ENCODE measurements at regions not wholly inside any gene's neighbourhood (a gene's known extent, or its start where the extent isn't known, plus 50 kb on each side); places are given as distances from the start of the nearest gene placed in this dataset.

DNA sequence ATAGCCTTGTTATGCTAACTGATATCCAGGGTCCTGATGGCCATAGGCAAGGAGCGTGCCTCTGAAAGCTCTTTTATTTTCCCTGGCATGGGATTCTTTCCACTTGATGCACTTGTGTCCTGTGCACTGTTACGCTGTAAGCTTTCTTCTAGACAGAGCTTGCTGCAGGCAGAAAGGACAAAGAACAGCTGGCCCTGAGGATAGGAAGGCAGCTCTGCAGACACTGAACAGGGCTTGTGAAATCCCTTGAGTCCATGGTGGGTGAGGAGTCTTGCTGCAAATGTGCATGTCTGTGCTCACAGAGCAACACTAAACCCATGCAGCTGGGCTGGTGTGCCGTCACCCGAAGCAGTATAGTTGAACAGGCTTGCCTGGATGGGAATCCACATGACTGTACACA, 126.6 kb downstream of the AKAP11 start:
- H3K4me1 ChIP-seq (replicated peaks in 1 of 2; ENCODE audit: control insufficient read depth in 2 of 2, insufficient read depth in 2 of 2, low read length in 2 of 2): no peaks in the 10 kb centered on the region; a peak in 1 of 5 replicates
- H3K9me3 ChIP-seq (replicated peaks; ENCODE audit: control insufficient read depth, insufficient read depth, low read depth, low read length): no peaks in the 10 kb centered on the region
- TF ChIP-seq TGIF2 (CRISPR knock-in tag; IDR thresholded peaks at IDR 0.05) (no peak), PHB (CRISPR knock-in tag; IDR thresholded peaks at IDR 0.05) (no peak), ZFP1 (CRISPR knock-in tag; IDR thresholded peaks at IDR 0.05) (no peak), ZNF57 (CRISPR knock-in tag; IDR thresholded peaks at IDR 0.05) (no peak), XRCC5 (IDR thresholded peaks at IDR 0.05; ENCODE audit: low read depth, low read length) (no peak), ZNF24 (IDR thresholded peaks at IDR 0.05) (no peak), HIVEP1 (CRISPR knock-in tag; IDR thresholded peaks at IDR 0.05) (no peak), NUFIP1 (IDR thresholded peaks at IDR 0.05; ENCODE audit: partially characterized antibody) (no peak), MTF1 (CRISPR knock-in tag; IDR thresholded peaks at IDR 0.05; ENCODE audit: borderline replicate concordance) (no peak), POLR2AphosphoS2 (IDR thresholded peaks at IDR 0.05; ENCODE audit: low read length) (no peak), ATF1 (CRISPR knock-in tag; IDR thresholded peaks at IDR 0.05) (no peak), ATF1 (tag; IDR thresholded peaks at IDR 0.05) (no peak)
- TF ChIP-seq, protein P1, sequence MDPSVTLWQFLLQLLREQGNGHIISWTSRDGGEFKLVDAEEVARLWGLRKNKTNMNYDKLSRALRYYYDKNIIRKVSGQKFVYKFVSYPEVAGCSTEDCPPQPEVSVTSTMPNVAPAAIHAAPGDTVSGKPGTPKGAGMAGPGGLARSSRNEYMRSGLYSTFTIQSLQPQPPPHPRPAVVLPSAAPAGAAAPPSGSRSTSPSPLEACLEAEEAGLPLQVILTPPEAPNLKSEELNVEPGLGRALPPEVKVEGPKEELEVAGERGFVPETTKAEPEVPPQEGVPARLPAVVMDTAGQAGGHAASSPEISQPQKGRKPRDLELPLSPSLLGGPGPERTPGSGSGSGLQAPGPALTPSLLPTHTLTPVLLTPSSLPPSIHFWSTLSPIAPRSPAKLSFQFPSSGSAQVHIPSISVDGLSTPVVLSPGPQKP (CRISPR knock-in tag; IDR thresholded peaks at IDR 0.05): no peak
- peaks cover 0 to 10% of the 10 kb centered on the region in 2 experiments; a peak in 1 of 5 replicates for H3K27me3 ChIP-seq (ENCODE audit: control insufficient read depth in 2 of 2, insufficient read depth in 2 of 2, low read length in 2 of 2)
- no peak overlapping the region for H2AFZ ChIP-seq (ENCODE audit: low read depth, low read length)
- H3K4me2 ChIP-seq (ENCODE audit: insufficient read depth, low read length): no peak overlapping the region
- no peak overlapping the region for H3K27ac ChIP-seq (ENCODE audit: extremely low read depth, low read depth, low read length)
- no peak for FAIRE-seq
- in situ Hi-C loops (cut with MboI) (no loop called here), intact Hi-C loops (cut with micrococcal nuclease) (no loop called here)
- no peak overlapping the region for H3K9ac ChIP-seq (ENCODE audit: insufficient read depth in 1 of 2, low read depth in 2 of 2, low read length in 2 of 2)
- H3K4me3 ChIP-seq: no peak overlapping the region
- no peaks in the 10 kb centered on the region for H3K36me3 ChIP-seq (ENCODE audit: control insufficient read depth, insufficient read depth, low read length)
- no TSS peak for BruUV-seq (replicated peaks)
- no peaks in the 10 kb centered on the region for H3K79me2 ChIP-seq (ENCODE audit: control insufficient read depth, insufficient read depth, low read length)
- 0% methylated on average over 3 of the region's 4 CpGs for WGBS (ENCODE audit: insufficient coverage, low coverage, missing lambda C conversion rate)
- no peaks in the 10 kb centered on the region for H3K9me1 ChIP-seq (ENCODE audit: control insufficient read depth, insufficient read depth, low read length)
- H4K20me1 ChIP-seq (replicated peaks; ENCODE audit: control insufficient read depth, insufficient read depth, low read length): no peaks in the 10 kb centered on the region
- DNase-seq (ENCODE audit: extremely low read depth in 1 of 4, low spot score in 3 of 4): no peak
- CTCF ChIA-PET (ENCODE audit: low intra/inter-chr PET ratio): no interaction called here
- POLR2A ChIA-PET: no interaction called here
- no peak for ATAC-seq

Measured in K562 (cell line).